HCT116 (cell line): ENCODE measurements at regions not wholly inside any gene's neighbourhood (a gene's known extent, or its start where the extent isn't known, plus 50 kb on each side); places are given as distances from the start of the nearest gene placed in this dataset.

Experiments used
- ATF3 ChIP-seq: IDR thresholded peaks from 2 replicates; pipeline ENCODE4 v1.6.1; 2012
- CEBPB ChIP-seq: IDR thresholded peaks from 2 replicates; pipeline ENCODE4 v1.6.1; 2012; ENCODE audit warnings: low read depth
- CTCF ChIP-seq, 3 experiments: fragments of 200-600 bp in 1 of 3; sonication (generic) in 1 of 3; IDR thresholded peaks in 2 of 3; conservative IDR thresholded peaks in 1 of 3; 2 replicates each; pipeline ENCODE4 v1.5.1; 2012 to 2017; ENCODE audit warnings: low read depth in 2 of 3, low read length in 2 of 3, antibody characterized with exemption in 1 of 3, borderline replicate concordance in 1 of 3, control low read depth in 1 of 3, mild to moderate bottlenecking in 1 of 3, mixed read lengths in 1 of 3, mixed run types in 1 of 3, moderate library complexity in 1 of 3; ENCODE audit not compliant: insufficient read depth in 1 of 3
- EGR1 ChIP-seq: IDR thresholded peaks from 2 replicates; pipeline ENCODE4 v1.6.1; 2012; ENCODE audit warnings: low read depth
- ELF1 ChIP-seq: IDR thresholded peaks from 2 replicates; pipeline ENCODE4 v1.6.1; 2012; ENCODE audit warnings: low read depth, borderline replicate concordance
- EZH2 ChIP-seq: fragments of 200-600 bp; sonication (generic); IDR thresholded peaks from 2 replicates; pipeline ENCODE4 v1.6.1; 2017; ENCODE audit warnings: antibody characterized with exemption, mixed run types
- FOSL1 ChIP-seq: IDR thresholded peaks from 2 replicates; pipeline ENCODE4 v1.6.1; 2012; ENCODE audit warnings: low read depth
- JUND ChIP-seq: IDR thresholded peaks from 2 replicates; pipeline ENCODE4 v1.6.1; 2012
- POLR2A ChIP-seq: IDR thresholded peaks from 2 replicates; pipeline ENCODE4 v1.7.0; 2011; ENCODE audit warnings: borderline replicate concordance; ENCODE audit not compliant: insufficient read depth, insufficient read length; ENCODE audit errors: extremely low read depth
- POLR2AphosphoS5 ChIP-seq: IDR thresholded peaks from 2 replicates; pipeline ENCODE4 v1.6.1; 2011; ENCODE audit warnings: mild to moderate bottlenecking, low read depth, low read length, moderate library complexity
- REST ChIP-seq: IDR thresholded peaks from 2 replicates; pipeline ENCODE4 v1.6.1; 2012; ENCODE audit warnings: low read depth
- TCF7L2 ChIP-seq: IDR thresholded peaks from 2 replicates; pipeline ENCODE4 v1.7.0; 2011; ENCODE audit warnings: borderline replicate concordance, inconsistent platforms; ENCODE audit not compliant: insufficient read depth, insufficient read length; ENCODE audit errors: extremely low read depth
- ZNF274 ChIP-seq: fragments of 200-500 bp; sonication (Bioruptor generic); IDR thresholded peaks from 2 replicates; pipeline ENCODE4 v1.6.1; 2014; ENCODE audit warnings: mild to moderate bottlenecking, low read depth, low read length, inconsistent platforms

GRCh38 chr5:179432547-179432946 is 87.3 kb upstream of the ADAMTS2 start:
- TF ChIP-seq CTCF (IDR thresholded peaks at IDR 0.05 in 2 of 3, conservative IDR thresholded peaks at IDR 0.05 in 1 of 3; ENCODE audit: borderline replicate concordance in 1 of 3, insufficient read depth in 1 of 3, low read depth in 2 of 3, low read length in 2 of 3) (no peak), JUND (no peak), EZH2 (no peak), POLR2A (no peak), ELF1 (no peak), REST (no peak), FOSL1 (no peak), EGR1 (no peak), CEBPB (no peak), POLR2AphosphoS5 (no peak), ATF3 (no peak), ZNF274 (no peak), TCF7L2 (no peak)
